HepG2 (cell line): ENCODE measurements at regions not wholly inside any gene's neighbourhood (a gene's known extent, or its start where the extent isn't known, plus 50 kb on each side); places are given as distances from the start of the nearest gene placed in this dataset.

Source experiments
- ATAC-seq: fragments of 200-7000 bp; cut with Tn5 transposase; 3 replicates; pipeline ENCODE4 v1.9.1; 2020; ENCODE audit warnings: mild to moderate bottlenecking, moderate library complexity
- BruUV-seq: library from RNA; stranded (reverse); fragments of 400-500 nt; replicated peaks from 2 replicates; lab custom pipeline; 2021; lab: Mats Ljungman, UMichigan
- CTCF ChIA-PET: fragments of 300-600 bp; formaldehyde crosslinking; extraction: SDS; loops from one replicate; lab custom pipeline; 2021; ENCODE audit warnings: low total read pairs, inconsistent platforms, low intra/inter-chr PET ratio; lab: Yijun Ruan, JAX
- POLR2A ChIA-PET: fragments of 350-600 bp; sonication (Branson Sonifier 250); formaldehyde crosslinking; loops from one replicate; lab custom pipeline; 2020; ENCODE audit warnings: antibody characterized with exemption, inconsistent platforms; lab: Yijun Ruan, JAX
- DNase-seq: peaks from one replicate; pipeline ENCODE4 v3.0.0-alpha.2; 2015; ENCODE audit warnings: low spot score
- FAIRE-seq: peaks from 3 replicates; lab custom pipeline; 2011; peaks lifted over from hg19 to GRCh38; lab: Jason Lieb, UNC
- H2AFZ ChIP-seq: one replicate; pipeline ENCODE4 v1.6.1; 2011; ENCODE audit warnings: low read length, inconsistent platforms
- H3K27ac ChIP-seq: fragments of 300-600 bp; 3 replicates; pipeline ENCODE4 v1.8.0; 2011; ENCODE audit warnings: mixed run types, mild to moderate bottlenecking, mixed read lengths, low read length, inconsistent platforms; ENCODE audit not compliant: insufficient read depth; ENCODE audit errors: extremely low read length
- H3K27me3 ChIP-seq, 2 experiments: fragments of 200-600 bp in 1 of 2; 2 replicates in 1 of 2; 3 replicates in 1 of 2; pipeline versions ENCODE4 v1.6.0 to v1.8.0; 2011; ENCODE audit warnings: low read length in 2 of 2, mild to moderate bottlenecking in 2 of 2, moderate library complexity in 2 of 2, inconsistent platforms in 1 of 2; ENCODE audit not compliant: insufficient read depth in 2 of 2, control insufficient read depth in 1 of 2
- H3K36me3 ChIP-seq, 2 experiments: fragments of 200-600 bp in 1 of 2; replicated peaks in 1 of 2; 2 replicates in 1 of 2; 3 replicates in 1 of 2; pipeline versions ENCODE4 v1.5.1 to v1.8.0; 2011; ENCODE audit warnings: low read length in 2 of 2, inconsistent platforms in 1 of 2; ENCODE audit not compliant: insufficient read depth in 2 of 2, control insufficient read depth in 1 of 2
- H3K4me1 ChIP-seq: 2 replicates; pipeline ENCODE4 v1.5.1; 2012; ENCODE audit warnings: low read length, inconsistent platforms; ENCODE audit not compliant: insufficient read depth
- H3K4me2 ChIP-seq: 2 replicates; pipeline ENCODE4 v1.6.0; 2011; ENCODE audit warnings: low read depth, low read length, inconsistent platforms
- H3K4me3 ChIP-seq, 3 experiments: fragments of 200-600 bp in 1 of 3; sonication (generic), shearing (Covaris generic) in 1 of 3; replicated peaks in 1 of 3; 2 replicates each; pipeline ENCODE4 v1.5.1; 2011 to 2016; ENCODE audit warnings: low read length in 3 of 3, inconsistent platforms in 2 of 3, low read depth in 2 of 3, mild to moderate bottlenecking in 2 of 3, control low read depth in 1 of 3, mixed read lengths in 1 of 3; ENCODE audit not compliant: insufficient read depth in 1 of 3
- H3K79me2 ChIP-seq: one replicate; pipeline ENCODE4 v1.6.1; 2011; ENCODE audit warnings: low read length, inconsistent platforms; ENCODE audit not compliant: insufficient read depth
- H3K9ac ChIP-seq: 2 replicates; pipeline ENCODE4 v1.6.0; 2011; ENCODE audit warnings: mild to moderate bottlenecking, low read depth, low read length, inconsistent platforms; ENCODE audit not compliant: insufficient read depth
- H3K9me3 ChIP-seq: 2 replicates; pipeline ENCODE4 v1.5.1; 2012; ENCODE audit warnings: mild to moderate bottlenecking, low read length
- H4K20me1 ChIP-seq: 2 replicates; pipeline ENCODE4 v1.6.0; 2011; ENCODE audit warnings: inconsistent platforms, mild to moderate bottlenecking, low read length, moderate library complexity; ENCODE audit not compliant: insufficient read depth
- ESRRA ChIP-seq: sonication (generic); formaldehyde crosslinking; IDR thresholded peaks from 2 replicates; pipeline ENCODE4 v1.5.1; 2020; ENCODE audit warnings: mild to moderate bottlenecking, low read depth, missing genetic modification reagents
- ETV6 ChIP-seq: sonication (generic); formaldehyde crosslinking; conservative IDR thresholded peaks from 2 replicates; pipeline ENCODE4 v1.4.0; 2020; ENCODE audit warnings: missing genetic modification reagents
- EZH2 ChIP-seq: conservative IDR thresholded peaks from 2 replicates; pipeline ENCODE4 v1.6.1; 2012; ENCODE audit warnings: mild to moderate bottlenecking, low read depth, low read length, moderate library complexity
- HNF1B ChIP-seq: sonication (generic); formaldehyde crosslinking; IDR thresholded peaks from 2 replicates; pipeline ENCODE4 v1.5.1; 2020; ENCODE audit warnings: mild to moderate bottlenecking, moderate library complexity, missing genetic modification reagents
- HNF4A ChIP-seq: sonication (generic); formaldehyde crosslinking; IDR thresholded peaks from 2 replicates; pipeline ENCODE4 v1.4.0; 2020; ENCODE audit warnings: missing genetic modification reagents
- TFAP4 ChIP-seq: sonication (generic); IDR thresholded peaks from 2 replicates; pipeline ENCODE4 v1.6.1; 2016; ENCODE audit warnings: low read depth, borderline replicate concordance
- ZMAT3 ChIP-seq: sonication (generic); formaldehyde crosslinking; conservative IDR thresholded peaks from 2 replicates; pipeline ENCODE4 v1.7.0; 2021; ENCODE audit warnings: missing genetic modification reagents
- ZNF460 ChIP-seq: sonication (generic); formaldehyde crosslinking; IDR thresholded peaks from 2 replicates; pipeline ENCODE4 v1.5.1; 2020; ENCODE audit warnings: missing genetic modification reagents, mild to moderate bottlenecking, borderline replicate concordance
- ZNF557 ChIP-seq: sonication (generic); formaldehyde crosslinking; IDR thresholded peaks from 2 replicates; pipeline ENCODE4 v1.4.0; 2020; ENCODE audit warnings: missing genetic modification reagents
- ZNF580 ChIP-seq: IDR thresholded peaks from 2 replicates; pipeline ENCODE4 v1.6.1; 2016; ENCODE audit warnings: low read depth, borderline replicate concordance
- ZNF766 ChIP-seq: sonication (generic); formaldehyde crosslinking; IDR thresholded peaks from 2 replicates; pipeline ENCODE4 v1.5.0; 2020; ENCODE audit warnings: missing genetic modification reagents, borderline replicate concordance
- ZSCAN31 ChIP-seq: sonication (generic); formaldehyde crosslinking; IDR thresholded peaks from 2 replicates; pipeline ENCODE4 v1.5.0; 2020; ENCODE audit warnings: low read depth, mild to moderate bottlenecking, missing genetic modification reagents
- WGBS: methylation state at CpG from one replicate; pipeline ENCODE4 v1.1.6; 2017; ENCODE audit warnings: low lambda C conversion rate; 5-methylcytosine and 5-hydroxymethylcytosine counted together
- in situ Hi-C: cut with HindIII; loops from 2 replicates; pipeline ENCODE4 v1.10.0; 2017; ENCODE audit warnings: low pct_unique_long_range_greater_than_20kb; ENCODE audit not compliant: extremely low pct_ligation_motif_present
- intact Hi-C: fragments of 100-400 bp; cut with micrococcal nuclease; formaldehyde crosslinking; loops from one replicate; pipeline ENCODE4 v1.10.0; 2022; ENCODE audit not compliant: unreplicated experiment

- no peak for TF ChIP-seq ZNF580 (CRISPR knock-in tag)
- TF ChIP-seq ZNF460 (CRISPR knock-in tag), result no peak
- TF ChIP-seq HNF1B (CRISPR knock-in tag), result no peak
- TF ChIP-seq HNF4A (CRISPR knock-in tag), result no peak
These were observed 73.8 kb upstream of the OSBPL8 start (continued) for GRCh38 chr12:76633415-76633814.

- ChIA-PET CTCF (no interaction called here), POLR2A (no interaction called here)
- intact Hi-C loops (no loop called here), in situ Hi-C loops (no loop called here)
- H4K20me1 ChIP-seq, result no peaks in the 10 kb centered on the region
- no peak overlapping the region for H3K4me2 ChIP-seq
- H3K9ac ChIP-seq, result no peak overlapping the region
- H3K79me2 ChIP-seq, result no peaks in the 10 kb centered on the region
- DNase-seq (no peak), FAIRE-seq (no peak), ATAC-seq (no peak)
- BruUV-seq, result no TSS peak
- no peak overlapping the region for H3K4me3 ChIP-seq
- 0 out of 2 replicates have a peak, but pooled peaks cover 4% of the 10 kb centered on the region for H3K4me1 ChIP-seq
- H3K27me3 ChIP-seq, result no peaks in the 10 kb centered on the region
- H3K9me3 ChIP-seq, result no peaks in the 10 kb centered on the region
- no peak for TF ChIP-seq ETV6
- no peak for TF ChIP-seq ZMAT3 (CRISPR knock-in tag)
- no peak for TF ChIP-seq TFAP4
- no peak for TF ChIP-seq ZNF766 (CRISPR knock-in tag)
- TF ChIP-seq ZSCAN31, result no peak
- TF ChIP-seq EZH2, result no peak
- TF ChIP-seq ESRRA (CRISPR knock-in tag), result no peak
- TF ChIP-seq ZNF557 (CRISPR knock-in tag), result no peak
- WGBS, result 26% methylated on average over 4 of the region's 4 CpGs
- no peak overlapping the region for H3K27ac ChIP-seq
- no peaks in the 10 kb centered on the region for H3K36me3 ChIP-seq
- no peak overlapping the region for H2AFZ ChIP-seq
These were observed 74.6 kb upstream of the OSBPL8 start for GRCh38 chr12:76634133-76634532.
